GM03348 (cell line): ENCODE measurements at regions not wholly inside any gene's neighbourhood (a gene's known extent, or its start where the extent isn't known, plus 50 kb on each side); places are given as distances from the start of the nearest gene placed in this dataset.

Experiments used
- DNase-seq: peaks from one replicate; pipeline ENCODE4 v3.0.0; 2012; ENCODE audit warnings: low spot score

- DNase-seq: no peak
Observed at GRCh38 chr4:181564625-181565024, 678.6 kb upstream of the TENM3 start.

- DNase-seq: peak; percentile 76
Observed at GRCh38 chr4:181566490-181566889, 676.7 kb upstream of the TENM3 start.

GRCh38 chr4:181569553-181569952, 673.6 kb upstream of the TENM3 start:
- DNase-seq: peak; percentile 71

GRCh38 chr4:181578911-181579310, 664.3 kb upstream of the TENM3 start:
- DNase-seq: no peak

GRCh38 chr4:181579486-181579885, 663.7 kb upstream of the TENM3 start:
- no peak for DNase-seq

- DNase-seq: no peak
Observed at GRCh38 chr4:181581983-181582382, 661.2 kb upstream of the TENM3 start.

- no peak for DNase-seq
Observed at GRCh38 chr4:181582595-181582994, 660.6 kb upstream of the TENM3 start.

GRCh38 chr4:181588733-181589302, 654.4 kb upstream of the TENM3 start:
- no peak for DNase-seq

- DNase-seq: no peak
Observed at GRCh38 chr4:181592221-181592745, 650.9 kb upstream of the TENM3 start.

- no peak for DNase-seq
Observed at GRCh38 chr4:181593703-181594102, 649.5 kb upstream of the TENM3 start.

GRCh38 chr4:181594188-181594587, 649.0 kb upstream of the TENM3 start:
- no peak for DNase-seq

- DNase-seq: no peak
Observed at GRCh38 chr4:181595716-181596115, 647.5 kb upstream of the TENM3 start.

- DNase-seq: no peak
Observed at GRCh38 chr4:181597766-181598165, 645.4 kb upstream of the TENM3 start.

- DNase-seq: no peak
Observed at GRCh38 chr4:181599134-181599533, 644.1 kb upstream of the TENM3 start.

GRCh38 chr4:181601103-181601502, 642.1 kb upstream of the TENM3 start:
- DNase-seq: no peak

- DNase-seq: no peak
Observed at GRCh38 chr4:181604546-181604945, 638.7 kb upstream of the TENM3 start.

- no peak for DNase-seq
Observed at GRCh38 chr4:181606300-181606699, 636.9 kb upstream of the TENM3 start.

- no peak for DNase-seq
Observed at GRCh38 chr4:181608181-181608580, 635.0 kb upstream of the TENM3 start.

GRCh38 chr4:181611033-181611711, 632.0 kb upstream of the TENM3 start:
- no peak for DNase-seq

GRCh38 chr4:181611946-181612600, 631.1 kb upstream of the TENM3 start:
- DNase-seq: no peak

- DNase-seq: no peak
Observed at GRCh38 chr4:181613200-181613599, 630.0 kb upstream of the TENM3 start.

GRCh38 chr4:181618038-181618618, 625.1 kb upstream of the TENM3 start:
- DNase-seq: no peak

- DNase-seq: no peak
Observed at GRCh38 chr4:181618896-181619295, 624.3 kb upstream of the TENM3 start.
